H1 (cell line): ENCODE measurements at regions not wholly inside any gene's neighbourhood (a gene's known extent, or its start where the extent isn't known, plus 50 kb on each side); places are given as distances from the start of the nearest gene placed in this dataset.

Source experiments
- CTCF ChIA-PET: fragments of 300-600 bp; sonication (Branson Sonifier 250); formaldehyde crosslinking; loops from one replicate; lab custom pipeline; 2021; ENCODE audit not compliant: partially characterized antibody; lab: Charles Lee
- POLR2A ChIA-PET: fragments of 300-600 bp; sonication (Branson Sonifier 250); formaldehyde crosslinking; loops from one replicate; lab custom pipeline; 2021; ENCODE audit warnings: inconsistent platforms; ENCODE audit not compliant: partially characterized antibody; lab: Charles Lee
- DNase-seq, 2 experiments: peaks; one replicate each; pipeline versions ENCODE4 v3.0.0 to v3.0.0-alpha.2; 2010 to 2022; ENCODE audit warnings: low spot score in 2 of 2, low read depth in 1 of 2, mixed read lengths in 1 of 2
- FAIRE-seq: peaks from 2 replicates; lab custom pipeline; 2011; peaks lifted over from hg19 to GRCh38; lab: Jason Lieb, UNC
- H2AFZ ChIP-seq: 2 replicates; pipeline ENCODE4 v1.8.1; 2012; ENCODE audit warnings: low read length, inconsistent platforms
- H2AK5ac ChIP-seq: 2 replicates; pipeline ENCODE4 v1.6.1; 2013; ENCODE audit warnings: low read depth, low read length
- H2BK120ac ChIP-seq: replicated peaks from 2 replicates; pipeline ENCODE3; 2013; ENCODE audit warnings: low read depth, low read length, inconsistent platforms
- H2BK12ac ChIP-seq: 2 replicates; pipeline ENCODE4 v1.6.1; 2013; ENCODE audit warnings: low read depth, low read length
- H2BK15ac ChIP-seq: 2 replicates; pipeline ENCODE4 v1.6.1; 2013; ENCODE audit warnings: low read length
- H2BK20ac ChIP-seq: 2 replicates; pipeline ENCODE4 v1.6.1; 2013; ENCODE audit warnings: low read length
- H2BK5ac ChIP-seq: 2 replicates; pipeline ENCODE4 v1.6.1; 2013; ENCODE audit warnings: low read depth, low read length
- H3K14ac ChIP-seq: 2 replicates; pipeline ENCODE4 v1.6.1; 2013; ENCODE audit warnings: inconsistent platforms; ENCODE audit not compliant: insufficient read length
- H3K18ac ChIP-seq: 2 replicates; pipeline ENCODE4 v1.6.1; 2013; ENCODE audit warnings: low read length; ENCODE audit errors: extremely low read depth
- H3K23ac ChIP-seq: 2 replicates; pipeline ENCODE4 v1.6.1; 2013; ENCODE audit warnings: inconsistent platforms; ENCODE audit not compliant: insufficient read length
- H3K23me2 ChIP-seq: 2 replicates; pipeline ENCODE4 v1.6.1; 2013; ENCODE audit warnings: low read depth, low read length
- H3K27ac ChIP-seq: 2 replicates; pipeline ENCODE4 v1.6.1; 2011; ENCODE audit warnings: low read depth, low read length, inconsistent platforms
- H3K27me3 ChIP-seq, 4 experiments: replicated peaks in 1 of 4; 1 replicate in 1 of 4; 2 replicates in 3 of 4; pipeline versions ENCODE4 v1.6.1 to v1.8.1; 2011 to 2013; ENCODE audit warnings: low read length in 3 of 4, mild to moderate bottlenecking in 3 of 4, inconsistent platforms in 2 of 4, mixed read lengths in 2 of 4, moderate library complexity in 1 of 4; ENCODE audit not compliant: control insufficient read depth in 3 of 4, insufficient read depth in 3 of 4; ENCODE audit errors: extremely low read depth in 1 of 4
- H3K36me3 ChIP-seq, 4 experiments: 2 replicates each; pipeline versions ENCODE4 v1.6.1 to v1.8.1; 2011 to 2013; ENCODE audit warnings: mild to moderate bottlenecking in 4 of 4, low read length in 3 of 4, moderate library complexity in 2 of 4, control low read depth in 1 of 4, inconsistent platforms in 1 of 4; ENCODE audit not compliant: insufficient read depth in 4 of 4, control insufficient read depth in 2 of 4
- H3K4ac ChIP-seq: replicated peaks from 2 replicates; pipeline ENCODE3; 2013; ENCODE audit warnings: low read length, low read depth, mixed read lengths, inconsistent platforms; ENCODE audit not compliant: insufficient read length
- H3K4me1 ChIP-seq, 4 experiments: replicated peaks in 1 of 4; 1 replicate in 1 of 4; 2 replicates in 3 of 4; pipeline versions ENCODE4 v1.6.1 to v1.8.1; 2011 to 2013; ENCODE audit warnings: low read length in 3 of 4, inconsistent platforms in 2 of 4, mixed read lengths in 1 of 4; ENCODE audit not compliant: insufficient read depth in 4 of 4, control insufficient read depth in 3 of 4
- H3K4me2 ChIP-seq, 2 experiments: 2 replicates each; pipeline versions ENCODE4 v1.6.1 to v1.8.1; 2011 to 2013; ENCODE audit warnings: low read depth in 2 of 2, low read length in 2 of 2, control low read depth in 1 of 2, inconsistent platforms in 1 of 2, mild to moderate bottlenecking in 1 of 2; ENCODE audit not compliant: insufficient read depth in 1 of 2
- H3K4me3 ChIP-seq, 4 experiments: fragments of 200-600, 300-600 bp in 1 of 4; sonication (generic), shearing (Covaris generic), sonication (Bioruptor Twin) in 1 of 4; 2 replicates each; pipeline versions ENCODE4 v1.5.1 to v1.8.1; 2011 to 2016; ENCODE audit warnings: low read length in 4 of 4, low read depth in 3 of 4, control low read depth in 2 of 4, inconsistent platforms in 2 of 4, mild to moderate bottlenecking in 2 of 4, mixed read lengths in 1 of 4, moderate library complexity in 1 of 4; ENCODE audit not compliant: insufficient read depth in 2 of 4; ENCODE audit errors: extremely low read depth in 1 of 4
- H3K56ac ChIP-seq: replicated peaks from 2 replicates; pipeline ENCODE3; 2013; ENCODE audit warnings: low read depth, mild to moderate bottlenecking, mixed read lengths, low read length, inconsistent platforms; ENCODE audit not compliant: insufficient read length
- H3K79me1 ChIP-seq: 2 replicates; pipeline ENCODE4 v1.6.1; 2013; ENCODE audit warnings: low read depth, low read length, control low read depth
- H3K79me2 ChIP-seq, 2 experiments: 2 replicates each; pipeline versions ENCODE4 v1.6.1 to v1.8.1; 2012 to 2013; ENCODE audit warnings: low read length in 2 of 2, mild to moderate bottlenecking in 2 of 2, inconsistent platforms in 1 of 2; ENCODE audit not compliant: insufficient read depth in 2 of 2, control insufficient read depth in 1 of 2
- H3K9ac ChIP-seq, 4 experiments: replicated peaks in 1 of 4; 1 replicate in 1 of 4; 2 replicates in 3 of 4; pipeline versions ENCODE4 v1.6.1 to v1.8.1; 2011 to 2013; ENCODE audit warnings: low read depth in 3 of 4, low read length in 3 of 4, control low read depth in 2 of 4, mild to moderate bottlenecking in 2 of 4, moderate library complexity in 2 of 4, inconsistent platforms in 1 of 4; ENCODE audit errors: extremely low read depth in 1 of 4
- H3K9me3 ChIP-seq, 2 experiments: 2 replicates each; pipeline versions ENCODE4 v1.6.1 to v1.8.1; 2012 to 2013; ENCODE audit warnings: mild to moderate bottlenecking in 2 of 2, moderate library complexity in 2 of 2, control low read depth in 1 of 2, inconsistent platforms in 1 of 2, low read depth in 1 of 2, low read length in 1 of 2, mixed read lengths in 1 of 2; ENCODE audit not compliant: insufficient read depth in 2 of 2
- H4K20me1 ChIP-seq, 2 experiments: replicated peaks in 1 of 2; 2 replicates each; pipeline versions ENCODE3 to v1.8.1; 2011 to 2013; ENCODE audit warnings: inconsistent platforms in 2 of 2, low read length in 2 of 2, mild to moderate bottlenecking in 1 of 2; ENCODE audit not compliant: insufficient read depth in 2 of 2, control insufficient read depth in 1 of 2
- H4K5ac ChIP-seq: 2 replicates; pipeline ENCODE4 v1.6.1; 2013; ENCODE audit warnings: low read length, low read depth, mixed read lengths, inconsistent platforms; ENCODE audit not compliant: insufficient read length
- H4K8ac ChIP-seq: 2 replicates; pipeline ENCODE4 v1.8.0; 2013; ENCODE audit warnings: mild to moderate bottlenecking, moderate library complexity, low read length, inconsistent platforms; ENCODE audit not compliant: insufficient read depth; ENCODE audit errors: extremely low read depth
- H4K91ac ChIP-seq: replicated peaks from 2 replicates; pipeline ENCODE3; 2013; ENCODE audit warnings: low read length, mixed read lengths, inconsistent platforms; ENCODE audit not compliant: insufficient read length
- CBX8 ChIP-seq: fragments of 300-800, 300-1000 bp; sonication (generic); IDR thresholded peaks from 2 replicates; pipeline ENCODE4 v1.7.1; 2016; ENCODE audit warnings: low read depth, low read length, borderline replicate concordance
- CHD1 ChIP-seq: IDR thresholded peaks from 2 replicates; pipeline ENCODE4 v1.6.1; 2012; ENCODE audit warnings: low read depth, low read length, improper control_type of control experiment
- FOSL1 ChIP-seq: IDR thresholded peaks from 2 replicates; pipeline ENCODE4 v1.6.1; 2011; ENCODE audit warnings: mild to moderate bottlenecking, low read depth, low read length, moderate library complexity; ENCODE audit not compliant: insufficient read depth
- JUND ChIP-seq: IDR thresholded peaks from 2 replicates; pipeline ENCODE4 v1.6.1; 2011; ENCODE audit warnings: mild to moderate bottlenecking, improper control_type of control experiment, low read length
- RFX5 ChIP-seq: IDR thresholded peaks from 2 replicates; pipeline ENCODE4 v1.6.1; 2011; ENCODE audit warnings: low read depth, low read length, improper control_type of control experiment, borderline replicate concordance
- WGBS, 2 experiments: shearing (Covaris generic) in 1 of 2; methylation state at CpG; one replicate each; pipeline versions ENCODE4 v1.1.6 to v1.1.7; 2013 to 2015; ENCODE audit warnings: low lambda C conversion rate in 2 of 2, mixed read lengths in 2 of 2, inconsistent platforms in 1 of 2, low coverage in 1 of 2, missing lambda C conversion rate in 1 of 2; ENCODE audit not compliant: insufficient replicate concordance in 2 of 2, insufficient coverage in 1 of 2, insufficient read length in 1 of 2; ENCODE audit errors: extremely low coverage in 1 of 2, missing lambda C conversion rate in 1 of 2; 5-methylcytosine and 5-hydroxymethylcytosine counted together
- TF ChIP-seq, protein P1 (sequence below), 3 experiments: IDR thresholded peaks; 1 replicate in 2 of 3; 2 replicates in 1 of 3; pipeline versions ENCODE4 v1.5.1 to v1.6.1; 2011; ENCODE audit warnings: low read length in 3 of 3, mild to moderate bottlenecking in 3 of 3, inconsistent platforms in 2 of 3, low read depth in 1 of 3, moderate library complexity in 1 of 3; ENCODE audit not compliant: insufficient read depth in 1 of 3; ENCODE audit errors: control extremely low read depth in 1 of 3

DNA sequence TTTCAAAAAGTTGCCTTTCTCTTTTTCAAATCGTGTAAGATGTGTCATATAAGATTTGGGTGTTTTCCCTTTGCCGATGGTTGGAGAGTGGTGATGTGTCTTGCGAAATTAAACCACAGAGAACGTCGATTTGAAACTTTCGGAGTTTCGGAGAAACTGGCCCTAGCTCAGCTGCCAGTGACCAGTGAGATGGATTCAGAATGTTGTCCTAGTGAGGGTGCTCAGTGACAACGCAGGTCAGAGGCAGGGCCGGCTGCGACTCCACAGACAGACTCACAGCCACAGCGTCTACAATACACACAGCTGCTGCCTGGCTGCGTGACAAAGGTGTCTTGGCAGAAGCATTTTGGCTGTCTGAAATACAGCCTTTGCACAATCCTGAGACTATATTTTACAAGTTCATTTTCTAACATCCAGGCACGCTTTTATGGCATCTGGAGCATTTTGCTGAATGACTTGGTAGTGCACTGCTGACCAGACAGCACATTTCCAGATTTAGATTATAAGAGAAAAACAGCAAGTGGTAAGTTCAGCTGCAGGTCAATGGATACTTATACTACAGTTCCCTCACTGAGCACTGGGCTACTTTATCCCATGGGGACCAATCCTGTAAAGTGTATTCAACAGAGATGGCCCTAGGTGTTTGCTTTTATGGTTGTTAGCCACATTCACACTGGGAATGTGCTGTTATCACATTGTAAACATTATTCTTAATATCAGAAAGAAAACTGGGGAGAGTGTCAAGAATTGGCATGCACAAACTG is 207.5 kb downstream of the KCNRG start:
- no peak overlapping the region for H3K4ac ChIP-seq
- no peak overlapping the region for H2BK15ac ChIP-seq
- CTCF ChIA-PET = no interaction called here
- no peaks in the 10 kb centered on the region for H3K79me2 ChIP-seq
- no peak overlapping the region for H4K5ac ChIP-seq
- DNase-seq = no peak
- H3K18ac ChIP-seq = no peak overlapping the region
- no peak overlapping the region for H3K56ac ChIP-seq
- H3K27me3 ChIP-seq = 0 out of 7 replicates have a peak, but pooled peaks cover 0 to 2% (median 0%) of the 10 kb centered on the region in 4 experiments
- no peak for FAIRE-seq
- H3K4me3 ChIP-seq = no peak overlapping the region
- TF ChIP-seq FOSL1 (no peak), CBX8 (no peak), RFX5 (no peak), CHD1 (no peak), JUND (no peak)
- TF ChIP-seq, protein P1, sequence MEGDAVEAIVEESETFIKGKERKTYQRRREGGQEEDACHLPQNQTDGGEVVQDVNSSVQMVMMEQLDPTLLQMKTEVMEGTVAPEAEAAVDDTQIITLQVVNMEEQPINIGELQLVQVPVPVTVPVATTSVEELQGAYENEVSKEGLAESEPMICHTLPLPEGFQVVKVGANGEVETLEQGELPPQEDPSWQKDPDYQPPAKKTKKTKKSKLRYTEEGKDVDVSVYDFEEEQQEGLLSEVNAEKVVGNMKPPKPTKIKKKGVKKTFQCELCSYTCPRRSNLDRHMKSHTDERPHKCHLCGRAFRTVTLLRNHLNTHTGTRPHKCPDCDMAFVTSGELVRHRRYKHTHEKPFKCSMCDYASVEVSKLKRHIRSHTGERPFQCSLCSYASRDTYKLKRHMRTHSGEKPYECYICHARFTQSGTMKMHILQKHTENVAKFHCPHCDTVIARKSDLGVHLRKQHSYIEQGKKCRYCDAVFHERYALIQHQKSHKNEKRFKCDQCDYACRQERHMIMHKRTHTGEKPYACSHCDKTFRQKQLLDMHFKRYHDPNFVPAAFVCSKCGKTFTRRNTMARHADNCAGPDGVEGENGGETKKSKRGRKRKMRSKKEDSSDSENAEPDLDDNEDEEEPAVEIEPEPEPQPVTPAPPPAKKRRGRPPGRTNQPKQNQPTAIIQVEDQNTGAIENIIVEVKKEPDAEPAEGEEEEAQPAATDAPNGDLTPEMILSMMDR (IDR thresholded peaks at IDR 0.05; ENCODE audit: control extremely low read depth in 1 of 3, insufficient read depth in 1 of 3, low read depth in 1 of 3, low read length in 3 of 3) = no peak
- no peak overlapping the region for H2BK20ac ChIP-seq
- no peak overlapping the region for H2BK5ac ChIP-seq
- no peak overlapping the region for H4K8ac ChIP-seq
- no peak overlapping the region for H4K91ac ChIP-seq
- no peaks in the 10 kb centered on the region for H3K23me2 ChIP-seq
- H4K20me1 ChIP-seq = no peaks in the 10 kb centered on the region
- H2AFZ ChIP-seq = no peak overlapping the region
- H3K9me3 ChIP-seq = no peaks in the 10 kb centered on the region
- H3K4me2 ChIP-seq = no peak overlapping the region
- no peak overlapping the region for H2AK5ac ChIP-seq
- no peak overlapping the region for H2BK120ac ChIP-seq
- no peaks in the 10 kb centered on the region for H3K36me3 ChIP-seq
- H3K79me1 ChIP-seq = no peaks in the 10 kb centered on the region
- H2BK12ac ChIP-seq = no peak overlapping the region
- no peak overlapping the region for H3K14ac ChIP-seq
- H3K4me1 ChIP-seq = no peaks in the 10 kb centered on the region
- POLR2A ChIA-PET = no interaction called here
- no peak overlapping the region for H3K23ac ChIP-seq
- H3K9ac ChIP-seq = no peak overlapping the region
- 91% methylated on average over 13 of the region's 13 CpGs; no CpG with 5 or more reads in 1 of the 2 experiments for WGBS, 2 experiments
- H3K27ac ChIP-seq = no peak overlapping the region
